Suppressor macrophage treated with lipopolysaccharide for 4 hours (primary cell): ENCODE measurements at regions not wholly inside any gene's neighbourhood (a gene's known extent, or its start where the extent isn't known, plus 50 kb on each side); places are given as distances from the start of the nearest gene placed in this dataset.
"Not testable (repeated sequence)": the region's sequence is repeated elsewhere in the genome, so short reads cannot be mapped to it uniquely, and the experiment has no call there.

ENCODE experiments used
- DNase-seq: peaks from one replicate; pipeline ENCODE4 v3.0.0-alpha.2; 2020

DNA sequence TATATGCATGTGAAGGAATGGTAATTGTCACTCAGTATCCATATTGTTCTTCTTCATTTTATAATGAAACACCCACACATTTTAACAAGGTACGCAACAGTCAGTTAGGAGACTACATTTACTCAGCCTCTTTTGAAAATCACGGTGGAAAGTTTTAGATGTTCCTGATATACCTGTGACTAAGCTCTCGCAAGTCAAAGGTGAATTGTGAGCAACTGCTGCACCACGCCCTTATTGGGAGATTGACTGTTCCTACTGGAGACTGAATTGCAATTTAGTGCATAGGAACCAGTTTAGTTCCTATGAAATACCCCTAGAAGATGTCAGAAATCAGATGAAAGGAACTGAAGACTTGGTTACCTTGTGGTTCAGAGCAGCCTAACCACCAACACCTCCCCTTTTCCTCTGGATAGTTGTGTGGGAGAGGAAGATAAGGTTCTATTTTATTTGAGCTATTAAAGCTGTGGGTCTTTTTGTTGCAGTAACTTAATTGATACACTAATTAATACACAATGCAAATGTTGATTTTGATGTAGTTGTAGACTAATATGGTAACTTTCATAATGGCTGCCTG, 1280.5 kb upstream of the CDH2 start:
- DNase-seq, result no peak

DNA sequence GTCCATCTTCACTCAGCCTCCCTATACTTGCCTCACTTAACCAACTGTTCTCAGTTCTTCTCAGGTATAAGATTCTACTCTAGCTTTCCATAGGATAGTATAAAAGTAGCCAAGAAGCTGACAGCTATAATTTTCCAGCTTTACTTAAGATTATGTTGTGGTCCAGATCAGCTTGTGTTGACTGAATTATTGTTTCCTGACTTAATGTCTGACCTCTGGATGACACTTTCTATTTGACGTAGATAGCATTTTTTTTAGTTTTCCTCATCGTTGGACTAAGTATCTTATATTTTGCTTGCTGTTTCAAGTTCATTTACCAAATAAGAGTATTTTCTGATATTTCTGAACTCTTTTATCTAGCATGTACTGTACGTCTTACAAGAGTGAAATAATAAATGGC, 1272.5 kb upstream of the CDH2 start:
- no peak for DNase-seq

DNA sequence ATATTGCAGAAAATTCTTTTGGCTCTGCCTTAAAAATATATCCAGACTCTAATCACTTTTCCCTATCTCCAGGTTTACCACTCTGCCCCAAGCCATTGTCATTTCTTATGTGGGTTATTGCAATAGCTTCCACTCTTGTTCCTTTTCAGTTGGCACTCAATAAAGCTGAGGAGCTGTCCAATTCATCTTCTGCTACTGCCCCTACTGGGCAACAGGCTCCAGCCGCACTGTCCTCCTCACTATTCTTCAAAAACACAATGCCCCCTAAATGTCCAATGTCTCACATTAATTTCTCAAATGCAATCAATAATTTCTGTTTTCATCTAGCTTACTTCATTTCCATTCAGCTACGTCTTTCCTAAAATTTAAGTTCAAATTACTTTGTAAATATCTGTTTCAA, 1262.5 kb upstream of the CDH2 start:
- no peak for DNase-seq

DNA sequence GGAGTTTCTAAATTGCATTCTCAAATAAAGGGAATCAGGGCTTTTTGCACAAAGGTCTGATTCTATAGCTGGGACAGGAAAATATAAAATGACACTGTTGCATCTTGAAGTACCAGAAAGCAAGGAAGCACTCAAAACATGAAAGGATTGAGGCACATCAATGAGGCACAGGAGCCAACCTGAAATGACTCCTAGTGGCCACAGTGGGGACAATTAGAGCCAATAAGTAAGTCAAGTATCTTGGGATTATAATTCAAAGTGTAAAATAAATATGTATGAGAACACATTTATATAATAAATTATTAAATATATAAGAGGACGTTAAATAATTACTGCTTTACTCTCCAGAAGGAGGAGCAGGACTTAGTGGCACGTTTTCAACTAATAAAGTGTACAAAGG, 1259.5 kb upstream of the CDH2 start:
- DNase-seq, result no peak

DNA sequence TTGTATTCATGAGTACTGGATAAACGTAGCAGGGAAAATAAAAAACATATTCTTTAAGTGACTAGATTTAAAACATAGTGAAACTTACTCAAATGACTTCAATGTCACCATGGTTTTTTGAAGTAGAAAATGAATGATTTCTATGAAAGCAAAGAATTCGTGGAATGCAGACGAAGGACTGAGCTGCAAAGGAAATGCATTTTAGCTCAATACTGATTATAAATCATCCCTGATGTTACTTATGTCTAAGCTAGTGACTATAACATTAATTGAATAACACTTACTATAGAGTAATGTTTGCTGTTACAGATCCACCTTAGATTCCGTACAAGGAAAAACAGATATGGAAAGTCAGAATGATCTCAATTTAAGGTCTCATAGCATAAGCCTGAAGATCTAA, 1257.7 kb upstream of the CDH2 start:
- no peak for DNase-seq

DNA sequence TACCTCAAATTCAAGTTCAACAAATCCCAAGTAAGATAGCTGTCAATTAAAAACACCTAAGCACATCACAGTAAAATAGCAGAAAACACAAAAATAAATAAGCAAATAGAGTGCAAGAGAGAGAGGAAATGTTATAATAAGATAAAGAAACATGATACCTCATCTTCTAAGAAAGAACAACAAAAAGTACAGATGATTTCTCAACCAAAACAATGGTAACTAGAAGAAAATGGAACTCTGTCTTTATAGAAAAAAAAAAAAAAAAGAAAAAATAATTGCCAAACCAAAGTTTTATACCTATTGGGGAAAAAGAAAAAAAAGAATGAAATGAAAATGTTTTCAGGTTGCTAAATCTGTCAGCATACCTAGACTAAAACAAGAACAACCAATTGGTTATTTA, 1253.5 kb upstream of the CDH2 start:
- DNase-seq, result no peak

DNA sequence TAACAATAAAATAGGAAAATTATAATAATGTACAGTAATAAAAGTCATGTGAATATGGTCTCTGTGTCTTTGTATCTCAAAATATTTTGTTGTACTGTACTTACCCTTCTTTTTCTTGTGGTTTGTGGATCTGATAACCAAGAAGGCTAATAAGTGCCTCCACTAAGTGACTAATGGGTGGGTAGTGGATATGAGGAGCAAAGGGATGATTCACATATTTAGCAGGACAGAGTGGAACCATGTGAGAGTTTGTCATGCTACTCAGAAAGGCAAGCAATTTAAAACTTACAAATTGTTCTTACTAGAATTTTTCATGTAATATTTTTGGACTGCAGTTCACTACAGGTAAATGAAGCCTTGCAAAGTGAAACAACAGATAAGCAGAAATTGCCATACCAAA, 1241.2 kb upstream of the CDH2 start:
- no peak for DNase-seq

DNA sequence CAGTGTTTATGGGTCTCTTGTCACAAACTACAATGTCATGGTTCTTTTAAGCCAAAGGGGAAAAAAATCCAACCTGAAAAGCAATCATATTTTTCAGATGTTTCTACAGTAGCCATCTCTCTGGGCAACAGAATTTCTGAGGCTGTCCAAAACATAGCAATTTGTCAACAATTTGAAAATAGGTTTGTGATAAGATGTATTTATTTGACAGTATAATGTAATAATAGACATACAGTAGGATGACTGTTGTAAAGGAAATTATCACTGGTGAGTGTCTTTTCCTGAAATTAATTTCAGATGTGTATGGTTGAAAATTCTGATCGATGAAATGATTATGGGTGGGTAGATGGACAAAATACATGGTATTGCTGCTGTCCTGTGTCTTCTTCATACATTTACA, 1230.1 kb upstream of the CDH2 start:
- no peak for DNase-seq

DNA sequence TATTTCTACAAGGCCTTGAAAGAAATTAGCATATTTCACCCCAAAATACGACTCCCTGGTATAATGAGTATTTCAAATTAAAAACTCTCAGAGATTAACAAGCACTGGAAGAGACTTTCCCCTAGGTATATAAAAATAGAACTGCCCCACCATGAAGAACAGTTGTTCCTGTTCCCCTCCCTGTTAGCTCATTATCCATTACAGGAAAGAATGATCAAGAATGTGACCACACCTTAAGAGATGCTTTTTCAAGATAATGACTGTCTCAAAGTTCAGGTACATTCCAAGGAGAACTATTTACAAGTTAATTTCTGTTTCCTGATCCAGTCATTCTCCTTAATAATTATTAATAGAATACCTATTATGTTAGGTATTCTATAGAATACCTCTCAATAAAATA, 1220.6 kb upstream of the CDH2 start:
- DNase-seq, result no peak

DNA sequence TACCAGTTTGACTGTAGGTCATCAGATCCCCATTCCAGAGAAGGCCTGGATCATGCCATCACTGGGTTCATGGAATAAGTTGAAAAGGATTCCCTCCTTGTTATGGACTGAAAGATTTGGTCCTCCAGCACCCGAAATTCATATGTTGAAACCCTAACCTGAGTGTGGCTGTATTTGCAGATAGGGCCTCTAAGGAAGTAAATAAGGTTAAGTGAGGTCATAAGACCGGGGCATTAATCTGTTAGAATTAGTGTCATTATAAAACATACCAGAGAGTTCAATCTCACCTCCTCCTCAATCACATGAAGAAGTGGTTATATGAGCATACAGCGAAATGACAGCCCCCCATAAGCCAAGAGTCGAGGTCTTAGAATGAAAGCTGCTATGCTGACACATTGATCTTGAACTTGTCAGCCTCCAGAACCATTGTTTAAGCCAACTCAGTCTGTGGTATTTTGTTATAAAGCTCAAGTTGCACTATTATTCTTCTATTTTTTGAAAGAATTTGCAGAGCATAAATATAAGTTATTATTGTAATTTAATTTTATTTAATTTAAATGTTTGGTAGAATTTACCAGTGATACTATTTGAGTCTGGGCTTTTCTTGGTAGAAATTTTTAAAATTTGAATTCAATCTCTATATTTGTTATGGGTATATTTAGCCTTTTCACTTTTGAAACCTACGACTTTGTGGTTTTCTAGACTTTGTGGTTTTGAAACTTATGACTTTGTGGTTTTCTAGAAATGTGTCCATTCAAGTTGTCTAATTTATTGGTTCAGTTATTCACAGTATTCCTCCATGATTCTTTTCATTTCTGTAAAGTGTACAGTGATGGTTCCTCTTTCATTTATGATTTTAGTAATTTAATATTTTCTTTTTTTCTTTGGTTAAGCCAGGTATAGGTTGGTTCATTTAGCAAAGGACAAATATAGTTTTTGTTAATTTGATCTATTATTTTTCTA, 1206.7 kb upstream of the CDH2 start:
- DNase-seq, result no peak

DNA sequence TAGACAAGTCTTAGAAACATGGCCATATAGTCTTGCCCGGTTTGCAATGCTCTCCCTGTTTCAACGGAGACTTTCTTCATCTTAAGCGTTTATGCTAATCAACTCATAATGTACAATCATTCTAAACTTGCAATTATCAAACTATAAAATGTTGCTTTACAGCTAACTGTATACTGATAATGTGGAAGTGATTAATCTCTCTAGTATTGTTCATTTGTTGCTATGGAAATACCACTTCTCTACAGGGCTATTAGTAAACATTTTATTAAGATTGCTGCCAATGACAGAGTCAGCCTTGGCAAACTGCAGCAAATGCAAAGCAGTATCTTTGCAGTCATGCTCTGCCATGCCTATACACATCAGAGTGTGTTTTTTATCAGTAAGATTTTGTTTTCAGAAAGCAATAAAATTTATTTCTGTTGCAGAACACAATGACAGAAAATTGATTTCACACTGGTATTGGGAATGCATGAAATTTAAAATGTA, 1201.8 kb upstream of the CDH2 start:
- no peak for DNase-seq

DNA sequence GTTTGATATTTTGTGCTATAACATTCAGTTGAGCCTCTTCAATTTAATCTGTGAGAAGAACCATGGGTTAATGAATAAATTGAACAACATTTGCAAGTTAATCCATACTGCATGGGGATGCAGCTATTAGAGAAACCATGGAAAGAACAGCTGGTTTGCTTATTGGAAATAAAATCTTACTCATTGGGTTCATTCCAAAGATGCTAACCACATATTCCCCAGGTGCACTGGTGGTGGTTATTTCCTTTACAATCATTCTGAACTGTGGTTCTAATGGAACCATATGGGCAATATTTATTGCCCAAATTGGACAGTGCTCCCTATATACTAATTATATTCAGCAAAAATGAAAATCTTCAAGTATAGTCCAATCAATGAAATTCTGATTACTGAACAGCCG, 1200.4 kb upstream of the CDH2 start:
- no peak for DNase-seq

DNA sequence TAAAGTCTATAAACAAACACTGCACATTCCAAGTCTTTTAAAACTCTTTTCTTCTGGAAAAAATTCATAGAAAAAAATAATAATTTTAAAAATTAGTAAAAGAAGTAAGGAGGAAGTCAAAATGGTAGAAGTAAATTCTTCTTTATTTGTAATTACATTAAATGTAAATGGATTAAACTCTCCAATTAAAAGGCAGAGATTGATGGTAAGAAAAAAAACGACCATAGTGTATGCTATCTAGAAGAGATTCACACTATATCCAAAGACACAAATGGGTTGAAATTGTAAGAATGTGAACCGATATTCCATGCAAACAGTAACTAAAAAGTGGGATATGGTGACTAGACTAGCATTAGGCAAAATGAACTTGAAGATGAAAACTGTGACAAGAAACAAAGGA, 1196.1 kb upstream of the CDH2 start:
- no peak for DNase-seq

DNA sequence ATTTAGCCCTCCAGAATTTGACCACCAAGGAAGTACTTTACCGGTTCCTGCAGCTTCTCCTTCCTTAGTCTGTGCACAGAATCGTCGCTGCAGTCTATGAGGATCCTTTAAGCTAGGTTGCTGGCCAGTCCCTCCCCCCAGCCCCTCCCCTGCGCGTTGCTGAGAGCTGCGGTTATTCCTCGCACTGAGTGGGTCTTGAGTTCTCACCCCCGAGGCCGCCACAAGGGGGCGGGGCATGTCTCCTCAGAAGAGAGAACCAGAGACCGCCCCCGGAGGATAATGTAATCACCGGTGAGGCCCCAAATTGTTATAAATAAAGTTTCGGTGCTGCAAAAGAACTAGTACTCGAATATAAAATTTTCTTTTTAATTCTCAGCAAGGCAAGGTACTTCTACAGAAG, 1184.9 kb upstream of the CDH2 start:
- DNase-seq, result no peak

DNA sequence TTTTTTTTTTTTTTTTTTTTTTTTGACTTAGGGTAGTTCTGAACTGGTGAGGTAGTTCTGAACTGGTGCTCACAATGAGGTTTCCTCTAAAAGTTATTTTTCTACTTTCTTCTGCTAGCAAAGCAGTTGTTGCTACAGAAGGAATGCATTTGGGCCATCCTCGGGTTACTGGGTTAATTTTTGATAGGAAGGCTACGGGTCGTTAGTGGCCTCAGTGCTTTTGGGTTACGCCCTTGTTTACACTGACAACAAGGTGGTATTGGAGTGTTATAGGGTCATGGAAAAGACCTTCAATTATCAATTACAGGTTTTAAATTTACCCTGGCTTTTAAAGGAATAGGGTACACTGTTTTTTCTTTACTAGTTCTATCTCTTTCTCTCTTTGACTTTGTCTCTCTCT, 1183.7 kb upstream of the CDH2 start:
- DNase-seq, result not testable (repeated sequence)

DNA sequence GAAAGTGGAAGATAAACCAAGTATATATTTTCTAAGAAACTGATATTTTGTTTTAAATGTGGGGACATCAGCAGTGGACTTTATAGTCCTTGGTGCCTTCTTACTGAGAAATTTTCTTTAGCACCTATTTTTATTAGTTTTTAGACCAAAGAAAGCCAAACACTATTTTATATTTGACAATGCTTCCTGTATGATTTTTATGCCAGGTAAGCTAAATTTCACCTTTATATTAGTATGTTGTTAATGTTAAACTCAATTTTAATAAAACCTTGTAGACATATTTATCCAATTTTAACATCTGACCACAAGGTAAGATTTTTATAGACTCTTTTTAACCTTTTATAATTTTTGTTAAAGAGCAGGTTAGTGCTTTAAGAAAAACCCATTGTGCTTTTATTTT, 1182.3 kb upstream of the CDH2 start:
- DNase-seq, result not testable (repeated sequence)

DNA sequence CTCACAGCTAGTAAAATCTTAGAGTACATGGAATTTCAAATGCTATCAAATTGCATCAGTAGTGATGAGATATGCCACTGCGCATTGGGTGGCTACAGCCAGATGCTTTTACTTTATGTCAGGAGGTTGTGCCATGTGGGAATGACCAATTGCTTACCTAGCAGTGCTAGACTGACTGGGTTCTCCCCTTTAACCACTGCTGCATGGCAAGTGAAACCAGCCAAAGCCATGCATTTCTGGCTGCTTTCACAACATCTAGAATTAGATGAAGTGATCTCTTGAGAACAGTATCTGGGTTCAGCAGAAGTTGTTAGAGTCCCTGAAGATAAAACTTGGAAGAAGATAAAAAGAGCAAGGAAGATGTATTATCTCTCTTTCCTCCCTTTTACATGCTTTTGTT, 1174.2 kb upstream of the CDH2 start:
- DNase-seq, result no peak

DNA sequence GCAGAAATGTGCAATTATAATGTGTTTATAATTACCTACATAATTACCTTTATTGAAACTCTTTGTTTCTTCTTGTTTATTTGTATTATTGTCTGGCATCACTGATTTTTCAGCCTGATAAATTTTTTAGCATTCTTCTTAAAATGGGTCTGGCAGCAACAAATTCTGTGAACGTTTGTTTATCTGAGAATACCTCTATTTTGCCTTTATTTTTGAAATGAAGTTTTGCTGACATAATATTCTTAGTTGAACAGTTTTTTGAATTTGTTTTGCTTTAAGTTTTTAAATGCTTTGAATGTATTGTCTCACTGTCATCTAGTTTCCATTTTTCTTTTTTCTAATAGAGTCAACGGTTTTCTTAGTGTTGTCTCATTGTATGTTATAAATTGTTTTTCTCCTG, 1152.0 kb upstream of the CDH2 start:
- DNase-seq, result no peak

DNA sequence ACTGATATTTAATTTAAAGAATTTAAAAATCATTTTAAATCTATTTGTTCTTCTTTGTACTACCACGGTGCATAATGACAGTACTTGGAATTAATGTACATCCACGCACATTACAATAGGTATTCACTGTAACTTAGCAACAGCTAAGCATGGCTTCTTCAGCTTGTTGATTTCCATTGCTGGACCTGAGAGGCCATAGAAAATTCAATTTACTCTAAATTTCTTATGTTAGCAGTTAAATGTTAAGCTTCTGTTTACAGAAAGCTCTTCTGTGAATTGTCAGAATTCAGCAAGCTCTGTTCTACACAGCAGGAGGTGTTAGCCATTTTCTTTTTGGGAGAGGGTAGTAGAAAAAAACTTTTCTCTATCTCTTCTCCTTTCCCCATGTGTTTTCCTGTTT, 1149.3 kb upstream of the CDH2 start:
- DNase-seq, result no peak

DNA sequence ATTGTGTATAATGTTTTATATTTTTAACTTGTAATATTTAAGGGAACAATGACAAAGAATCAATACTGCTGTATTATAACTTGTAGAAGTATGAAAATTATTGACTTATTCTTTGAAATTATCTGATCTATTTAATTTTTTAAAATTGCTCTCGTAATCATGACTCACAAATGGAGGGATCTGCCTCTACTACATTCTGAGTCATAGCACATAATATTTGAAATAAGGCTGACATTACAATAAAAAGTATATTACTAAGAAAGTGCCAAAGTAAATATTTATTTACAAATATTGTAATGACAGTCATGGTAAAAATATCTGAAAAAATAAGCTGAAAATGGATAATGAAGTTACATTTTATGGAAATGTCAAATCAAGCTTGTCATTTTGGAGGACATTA, 1144.6 kb upstream of the CDH2 start:
- no peak for DNase-seq

DNA sequence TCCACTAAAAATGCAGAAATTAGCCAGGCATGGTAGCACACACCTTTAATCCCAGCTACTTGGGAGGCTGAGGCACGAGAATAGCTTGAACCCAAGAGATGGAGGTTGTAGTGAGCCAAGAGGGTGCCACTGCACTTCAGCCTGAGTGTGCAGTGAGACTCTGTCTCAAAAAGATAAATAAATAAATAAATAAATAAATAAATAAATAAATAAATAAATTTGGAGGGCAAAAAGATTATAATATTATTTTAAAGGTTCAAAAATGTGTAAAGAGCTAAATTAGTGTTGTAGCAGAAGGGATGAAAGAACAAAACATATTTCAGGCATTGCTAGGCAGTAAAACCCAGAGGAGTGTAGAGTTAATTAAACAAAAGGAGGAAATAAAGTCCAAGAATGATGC, 1136.4 kb upstream of the CDH2 start:
- no peak for DNase-seq

DNA sequence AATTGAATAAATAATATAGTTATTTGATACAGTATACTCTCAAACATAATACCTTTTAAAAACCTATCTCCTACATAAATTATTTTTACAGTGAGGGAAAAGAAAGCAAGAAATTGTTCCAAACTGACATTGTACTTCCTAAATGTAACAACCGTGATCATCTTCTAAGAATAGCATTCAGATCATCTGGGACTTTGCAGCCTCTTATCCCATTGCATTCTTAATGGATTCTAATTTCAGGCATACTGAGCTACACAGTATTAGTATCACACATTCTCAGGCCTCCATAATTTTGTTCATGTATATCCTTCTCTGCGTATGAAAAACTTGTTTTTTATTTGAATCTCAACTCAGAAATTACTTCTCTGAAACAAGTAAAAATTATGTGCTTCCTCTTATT, 1134.7 kb upstream of the CDH2 start:
- no peak for DNase-seq

DNA sequence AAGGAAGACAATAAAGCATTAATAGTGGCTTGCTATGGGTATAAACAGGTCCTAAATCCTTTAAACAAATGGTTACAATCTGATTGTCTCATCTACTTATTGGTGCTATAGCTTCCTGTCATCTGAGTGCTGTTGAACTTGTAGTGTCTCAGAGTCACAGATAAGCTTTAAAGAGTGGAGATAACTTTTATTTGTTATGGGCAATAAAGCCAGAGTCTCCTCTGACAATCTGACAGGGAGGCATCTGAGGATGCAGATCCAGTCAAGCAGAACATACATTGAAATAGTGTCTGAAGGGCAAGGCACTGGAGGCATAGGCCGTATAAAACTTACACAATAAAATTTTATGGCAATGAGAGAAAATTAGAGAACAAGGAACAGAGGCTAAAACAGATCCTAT, 1132.4 kb upstream of the CDH2 start:
- no peak for DNase-seq

DNA sequence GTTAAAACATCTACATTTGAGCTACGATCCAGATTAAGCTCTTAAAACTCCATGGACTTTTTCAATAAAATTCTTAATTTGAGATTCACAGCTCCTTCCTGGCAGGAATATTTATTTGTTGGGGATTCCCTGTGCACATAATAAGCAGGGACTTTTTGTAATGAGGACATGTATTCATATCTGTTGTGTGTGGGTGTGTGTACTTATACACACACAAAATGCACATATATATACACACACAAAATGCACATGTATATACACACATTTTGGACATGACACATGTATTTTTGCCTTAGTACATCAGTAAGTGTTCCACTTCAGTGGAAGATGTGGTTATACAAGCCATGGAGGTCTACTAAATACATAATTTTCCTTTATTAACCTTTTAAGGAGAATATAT, 1131.1 kb upstream of the CDH2 start:
- no peak for DNase-seq

DNA sequence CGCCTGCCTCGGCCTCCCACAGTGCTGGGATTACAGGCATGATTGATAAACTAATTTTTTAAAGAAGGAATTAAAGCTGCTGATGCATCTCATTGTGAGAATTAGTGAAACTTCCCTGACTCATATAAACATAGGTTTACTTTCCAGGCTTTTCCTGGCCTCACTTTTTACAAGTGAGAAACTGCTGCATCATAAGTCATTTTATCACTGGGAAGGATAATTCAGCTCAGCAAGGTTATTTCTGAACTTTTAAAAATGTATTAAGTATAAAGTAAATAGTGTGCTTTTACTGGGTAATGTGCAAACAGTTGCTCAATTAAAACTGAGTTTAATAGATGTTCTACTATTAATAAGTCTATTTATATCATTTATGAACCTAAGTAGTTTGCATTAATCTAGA, 1130.3 kb upstream of the CDH2 start:
- DNase-seq, result no peak
